Osteoblast (primary cell): ENCODE measurements at regions not wholly inside any gene's neighbourhood (a gene's known extent, or its start where the extent isn't known, plus 50 kb on each side); places are given as distances from the start of the nearest gene placed in this dataset.

Source experiments
- DNase-seq: peaks from one replicate; pipeline ENCODE4 v3.0.0; 2011; ENCODE audit warnings: low spot score, mixed read lengths; ENCODE audit not compliant: insufficient read length; ENCODE audit errors: missing footprints
- H2AFZ ChIP-seq: 2 replicates; pipeline ENCODE4 v1.6.0; 2011; ENCODE audit warnings: mild to moderate bottlenecking, low read length
- H3K27ac ChIP-seq: 2 replicates; pipeline ENCODE4 v1.5.1; 2011; ENCODE audit warnings: mild to moderate bottlenecking, low read depth, low read length, moderate library complexity
- H3K27me3 ChIP-seq: 2 replicates; pipeline ENCODE4 v1.6.0; 2012; ENCODE audit warnings: mild to moderate bottlenecking, control low read depth, inconsistent platforms, low read length, moderate library complexity; ENCODE audit not compliant: insufficient read depth
- H3K36me3 ChIP-seq: 2 replicates; pipeline ENCODE4 v1.5.1; 2011; ENCODE audit warnings: mild to moderate bottlenecking, low read length, control low read depth, moderate library complexity; ENCODE audit not compliant: insufficient read depth
- H3K4me1 ChIP-seq: 2 replicates; pipeline ENCODE4 v1.5.1; 2011; ENCODE audit warnings: mild to moderate bottlenecking, low read length, control low read depth, moderate library complexity; ENCODE audit not compliant: insufficient read depth
- H3K4me2 ChIP-seq: 2 replicates; pipeline ENCODE4 v1.6.0; 2011; ENCODE audit warnings: mild to moderate bottlenecking, low read length; ENCODE audit not compliant: insufficient read depth
- H3K4me3 ChIP-seq: fragments of 200-600 bp; sonication (generic); 3 replicates; pipeline ENCODE4 v1.5.1; 2012; ENCODE audit warnings: mild to moderate bottlenecking, low read length, inconsistent platforms; ENCODE audit not compliant: insufficient read depth
- H3K79me2 ChIP-seq: 2 replicates; pipeline ENCODE4 v1.6.0; 2012; ENCODE audit warnings: mild to moderate bottlenecking, low read length, control low read depth, inconsistent platforms; ENCODE audit not compliant: insufficient read depth
- H3K9me3 ChIP-seq: 2 replicates; pipeline ENCODE4 v1.5.1; 2011; ENCODE audit warnings: low read depth, low read length, control low read depth
- H4K20me1 ChIP-seq: 2 replicates; pipeline ENCODE4 v1.6.0; 2012; ENCODE audit warnings: mild to moderate bottlenecking, low read length, control low read depth; ENCODE audit not compliant: insufficient read depth
- CTCF ChIP-seq: IDR thresholded peaks from 2 replicates; pipeline ENCODE4 v1.5.1; 2011; ENCODE audit warnings: mild to moderate bottlenecking, low read depth, low read length, moderate library complexity; ENCODE audit errors: extremely low read depth

- TF ChIP-seq CTCF = no peak
- Histone ChIP-seq H3K9me3 (peaks cover 2% of the 10 kb centered on the region), H3K27ac (no peak overlapping the region), H3K4me1 (no peaks in the 10 kb centered on the region), H4K20me1 (no peaks in the 10 kb centered on the region), H3K4me2 (no peak overlapping the region), H3K79me2 (no peaks in the 10 kb centered on the region), H3K4me3 (no peak overlapping the region), H3K27me3 (no peaks in the 10 kb centered on the region), H3K36me3 (no peaks in the 10 kb centered on the region), H2AFZ (no peak overlapping the region)
- DNase-seq = no peak
These were observed 196.7 kb upstream of the SPHKAP start for GRCh38 chr2:228378233-228378632.

GRCh38 chr2:228377533-228377932 lies 196.0 kb upstream of the SPHKAP start:
- Histone ChIP-seq H3K9me3 (no peaks in the 10 kb centered on the region), H3K79me2 (no peaks in the 10 kb centered on the region), H3K4me1 (no peaks in the 10 kb centered on the region), H3K4me3 (no peak overlapping the region), H3K36me3 (no peaks in the 10 kb centered on the region), H2AFZ (no peak overlapping the region), H4K20me1 (no peaks in the 10 kb centered on the region), H3K4me2 (no peak overlapping the region), H3K27ac (no peak overlapping the region), H3K27me3 (no peaks in the 10 kb centered on the region)
- DNase-seq = no peak
- no peak for TF ChIP-seq CTCF

- Histone ChIP-seq H3K4me2 (no peak overlapping the region), H3K79me2 (no peaks in the 10 kb centered on the region), H3K27ac (no peak overlapping the region), H3K27me3 (no peaks in the 10 kb centered on the region), H4K20me1 (no peaks in the 10 kb centered on the region), H3K4me1 (no peaks in the 10 kb centered on the region), H3K36me3 (no peaks in the 10 kb centered on the region), H2AFZ (no peak overlapping the region), H3K4me3 (no peak overlapping the region), H3K9me3 (peaks cover 7% of the 10 kb centered on the region)
- DNase-seq = no peak
- TF ChIP-seq CTCF = no peak
These were observed 193.3 kb upstream of the SPHKAP start for GRCh38 chr2:228374741-228375140.

GRCh38 chr2:228373191-228373590 lies 191.7 kb upstream of the SPHKAP start:
- no peak overlapping the region for H3K27ac ChIP-seq
- no peak for DNase-seq
- H3K4me1 ChIP-seq = no peaks in the 10 kb centered on the region
- TF ChIP-seq CTCF = no peak
- no peak overlapping the region for H3K4me2 ChIP-seq
- H2AFZ ChIP-seq = no peak overlapping the region
- H3K27me3 ChIP-seq = no peaks in the 10 kb centered on the region
- no peaks in the 10 kb centered on the region for H3K36me3 ChIP-seq
- H4K20me1 ChIP-seq = no peaks in the 10 kb centered on the region
- H3K4me3 ChIP-seq = no peak overlapping the region
- no peaks in the 10 kb centered on the region for H3K79me2 ChIP-seq
- peaks cover 7% of the 10 kb centered on the region for H3K9me3 ChIP-seq
